OCI-LY3 (cell line): ENCODE measurements at regions not wholly inside any gene's neighbourhood (a gene's known extent, or its start where the extent isn't known, plus 50 kb on each side); places are given as distances from the start of the nearest gene placed in this dataset.

Source experiments
- CTCF ChIP-seq: fragments of 200-600, 300-600 bp; sonication (generic); IDR thresholded peaks from 2 replicates; pipeline ENCODE4 v1.5.1; 2014; ENCODE audit warnings: antibody characterized with exemption, low read length, low read depth
- EZH2phosphoT487 ChIP-seq: fragments of 200-600 bp; shearing (Covaris generic); IDR thresholded peaks from 2 replicates; pipeline ENCODE4 v1.6.1; 2018; ENCODE audit warnings: antibody characterized with exemption, mixed run types, low read depth

- TF ChIP-seq CTCF (peak; percentile 30), EZH2phosphoT487 (no peak)
These were observed 407.5 kb downstream of the PCNX1 start for GRCh38 chr14:71314717-71315116.
